GM12864 (cell line): ENCODE measurements at regions not wholly inside any gene's neighbourhood (a gene's known extent, or its start where the extent isn't known, plus 50 kb on each side); places are given as distances from the start of the nearest gene placed in this dataset.

Source experiments
- DNase-seq: peaks from one replicate; pipeline ENCODE4 v3.0.0-alpha.2; 2011; ENCODE audit warnings: low read depth
- H3K4me3 ChIP-seq: 2 replicates; pipeline ENCODE4 v1.5.1; 2011; ENCODE audit warnings: mild to moderate bottlenecking, low read depth, low read length, control low read depth
- TF ChIP-seq, protein P1 (sequence below): IDR thresholded peaks from 2 replicates; pipeline ENCODE4 v1.5.1; 2011; ENCODE audit warnings: low read depth, mild to moderate bottlenecking, moderate library complexity, low read length, control low read depth, inconsistent platforms; ENCODE audit errors: missing control alignments

DNA sequence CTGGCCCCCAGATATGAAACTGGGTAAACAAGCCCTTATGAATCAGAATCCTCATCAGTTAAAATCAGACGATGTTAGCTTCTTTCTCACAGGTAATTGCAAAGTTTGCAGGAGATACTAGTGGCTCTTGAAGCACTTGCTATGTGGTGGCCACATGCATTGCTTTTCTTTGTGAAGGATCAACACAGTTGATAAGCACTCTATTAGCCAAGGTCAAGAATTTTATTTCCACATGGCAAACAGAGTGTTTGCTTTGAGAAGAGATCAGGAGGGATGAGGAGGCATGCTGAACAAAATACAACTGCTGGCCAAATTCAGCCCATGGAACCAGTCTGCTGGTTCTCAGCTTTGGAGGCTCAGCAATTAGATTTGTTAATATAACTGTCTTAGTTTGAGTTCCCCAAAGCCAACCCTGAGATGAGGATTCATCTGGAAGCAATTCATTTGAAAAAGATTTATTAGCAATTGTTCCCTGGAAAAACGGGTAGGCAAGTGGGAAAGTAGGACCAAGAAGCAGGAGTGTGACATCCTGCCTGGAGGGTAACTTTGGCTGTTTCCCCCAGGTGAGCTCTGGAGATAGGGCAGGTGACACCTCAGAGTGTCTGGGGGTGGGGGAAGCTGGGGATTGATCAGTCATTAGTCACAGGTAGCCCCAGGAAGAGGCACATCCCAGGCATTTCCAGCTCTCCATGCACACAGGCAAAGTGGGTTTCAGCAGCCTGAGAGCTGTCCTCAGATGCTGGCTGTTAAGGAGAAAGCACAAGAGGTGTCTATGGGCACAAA lies 180.3 kb downstream of the ABHD5 start:
- H3K4me3 ChIP-seq: no peak overlapping the region
- no peak for DNase-seq
- TF ChIP-seq, protein P1, sequence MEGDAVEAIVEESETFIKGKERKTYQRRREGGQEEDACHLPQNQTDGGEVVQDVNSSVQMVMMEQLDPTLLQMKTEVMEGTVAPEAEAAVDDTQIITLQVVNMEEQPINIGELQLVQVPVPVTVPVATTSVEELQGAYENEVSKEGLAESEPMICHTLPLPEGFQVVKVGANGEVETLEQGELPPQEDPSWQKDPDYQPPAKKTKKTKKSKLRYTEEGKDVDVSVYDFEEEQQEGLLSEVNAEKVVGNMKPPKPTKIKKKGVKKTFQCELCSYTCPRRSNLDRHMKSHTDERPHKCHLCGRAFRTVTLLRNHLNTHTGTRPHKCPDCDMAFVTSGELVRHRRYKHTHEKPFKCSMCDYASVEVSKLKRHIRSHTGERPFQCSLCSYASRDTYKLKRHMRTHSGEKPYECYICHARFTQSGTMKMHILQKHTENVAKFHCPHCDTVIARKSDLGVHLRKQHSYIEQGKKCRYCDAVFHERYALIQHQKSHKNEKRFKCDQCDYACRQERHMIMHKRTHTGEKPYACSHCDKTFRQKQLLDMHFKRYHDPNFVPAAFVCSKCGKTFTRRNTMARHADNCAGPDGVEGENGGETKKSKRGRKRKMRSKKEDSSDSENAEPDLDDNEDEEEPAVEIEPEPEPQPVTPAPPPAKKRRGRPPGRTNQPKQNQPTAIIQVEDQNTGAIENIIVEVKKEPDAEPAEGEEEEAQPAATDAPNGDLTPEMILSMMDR: no peak

DNA sequence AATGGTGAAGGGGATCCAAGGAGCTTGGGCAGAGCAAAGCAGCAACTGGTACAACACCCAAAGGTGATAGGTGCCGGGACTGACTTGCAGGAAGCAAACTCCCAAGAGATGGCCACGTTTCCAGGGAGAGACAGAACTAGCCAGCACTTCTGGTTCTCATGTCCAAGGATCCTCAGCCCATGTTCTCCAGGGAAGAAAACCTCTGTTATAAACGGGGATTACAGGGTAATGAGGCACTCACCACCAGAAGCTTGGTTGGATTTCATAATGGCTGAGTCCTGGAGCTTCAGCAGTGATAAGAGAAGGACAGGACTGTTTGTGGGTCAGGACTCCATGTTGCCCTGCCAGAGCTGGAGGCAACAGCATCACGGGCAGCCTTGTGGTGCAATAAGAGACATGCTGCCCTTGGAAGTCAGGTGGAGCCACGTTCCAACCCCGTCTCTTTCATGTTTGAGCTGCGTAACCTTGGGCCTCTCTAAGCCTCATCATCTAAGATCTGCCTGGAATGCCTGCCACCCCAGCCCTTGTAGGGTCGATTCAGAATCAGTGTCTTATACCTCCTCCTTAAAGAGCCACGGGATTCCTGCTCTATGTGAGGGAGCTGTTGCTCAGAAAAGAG lies 181.0 kb downstream of the ABHD5 start:
- TF ChIP-seq, protein P1: no peak
- no peak overlapping the region for H3K4me3 ChIP-seq
- no peak for DNase-seq

DNA sequence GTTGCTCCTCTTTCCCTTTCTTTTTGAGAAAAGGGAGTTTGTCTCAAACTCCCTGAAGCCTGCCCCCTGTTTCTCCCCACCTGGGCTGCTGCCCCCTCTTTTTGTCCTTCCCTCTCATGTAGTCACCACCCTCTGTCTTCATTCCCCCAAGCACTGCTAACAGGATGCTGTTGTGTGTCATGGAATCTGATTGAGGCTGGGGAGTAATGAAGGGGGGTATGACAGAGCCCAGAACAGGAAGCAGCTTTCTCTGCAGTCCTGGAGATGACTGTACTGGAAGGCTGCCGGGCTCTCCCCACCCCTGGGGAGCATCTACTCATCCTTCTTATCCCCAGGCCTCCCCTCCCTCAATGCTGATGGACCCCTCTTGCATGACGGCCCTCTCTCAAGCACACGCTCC lies 181.6 kb downstream of the ABHD5 start:
- DNase-seq: no peak
- TF ChIP-seq, protein P1: no peak
- no peak overlapping the region for H3K4me3 ChIP-seq

DNA sequence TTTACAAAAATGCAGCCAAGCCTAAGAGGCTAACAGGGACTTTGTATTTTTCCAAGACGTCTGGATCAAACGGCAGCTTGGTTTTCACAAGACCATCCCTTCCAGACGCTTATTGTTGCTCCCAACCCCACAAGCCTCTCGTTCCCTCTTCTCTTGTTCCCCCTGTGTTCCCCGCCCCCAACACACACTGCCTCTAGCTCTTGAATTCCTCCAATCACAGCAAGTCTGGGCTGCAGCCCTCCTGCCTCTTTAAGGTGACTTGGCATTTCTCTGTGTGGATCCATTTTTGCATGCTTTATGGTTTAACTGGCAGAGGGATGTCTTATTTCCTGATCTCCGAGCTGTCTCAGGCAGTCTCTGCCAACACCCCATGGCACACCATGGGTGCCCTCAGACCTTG lies 182.2 kb downstream of the ABHD5 start:
- TF ChIP-seq, protein P1: no peak
- DNase-seq: no peak
- H3K4me3 ChIP-seq: no peak overlapping the region

DNA sequence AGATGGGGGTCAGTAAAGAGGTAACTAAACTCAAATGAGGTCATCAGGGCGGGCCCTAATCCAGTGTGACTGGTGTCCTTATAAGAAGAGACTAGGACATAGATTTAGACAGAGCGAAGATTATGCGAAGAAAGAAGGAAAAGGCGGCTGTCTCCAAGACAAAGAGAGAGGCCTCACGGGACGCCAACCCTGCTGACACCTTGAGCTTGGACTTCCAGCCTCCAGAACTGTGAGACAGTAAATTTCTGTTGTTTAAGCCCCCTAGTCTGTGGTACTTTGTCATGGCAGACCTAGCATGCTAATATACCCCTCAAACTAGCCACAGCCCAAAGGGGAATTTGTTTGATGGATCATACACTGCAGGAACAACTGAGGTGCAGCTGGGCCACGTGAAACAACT lies 183.0 kb downstream of the ABHD5 start:
- TF ChIP-seq, protein P1: no peak
- DNase-seq: no peak
- no peak overlapping the region for H3K4me3 ChIP-seq

DNA sequence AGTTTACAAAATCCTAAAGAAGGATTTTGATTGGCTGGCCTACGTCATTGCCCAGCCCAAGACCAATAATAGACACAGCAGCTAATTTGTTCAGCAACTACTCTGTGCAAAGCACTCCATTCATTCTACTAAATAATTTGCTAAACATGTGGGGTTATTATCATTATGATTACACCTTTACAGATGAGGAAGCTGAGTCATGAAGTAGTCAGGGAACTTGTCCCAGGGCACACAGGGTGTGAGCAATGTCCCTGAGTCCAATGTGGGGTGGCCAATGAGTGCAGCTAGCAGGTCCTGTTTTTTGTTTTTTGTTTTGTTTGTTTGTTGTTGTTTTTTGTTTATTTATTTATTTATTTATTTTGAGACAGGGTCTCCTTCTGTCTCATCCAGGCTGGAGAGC lies 183.6 kb downstream of the ABHD5 start:
- TF ChIP-seq, protein P1: no peak
- no peak overlapping the region for H3K4me3 ChIP-seq
- no peak for DNase-seq

DNA sequence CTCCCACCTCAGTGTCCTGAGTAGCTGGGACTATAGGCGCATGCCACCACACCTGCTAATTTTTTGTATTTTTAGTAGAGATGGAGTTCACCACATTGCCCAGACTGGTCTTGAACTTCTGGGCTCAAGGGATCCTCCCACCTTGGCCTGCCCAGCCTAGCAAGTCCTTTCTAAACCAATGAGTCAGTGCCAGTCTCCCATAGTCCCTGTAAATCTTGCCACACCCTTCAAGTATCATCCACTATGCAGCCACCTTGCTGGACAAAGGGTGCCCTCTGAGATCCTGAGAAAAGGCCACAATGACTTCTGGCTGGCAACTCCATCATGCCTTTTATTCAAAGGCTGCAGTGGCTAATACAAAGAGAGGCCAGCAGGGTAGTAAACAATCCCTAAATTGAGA lies 184.0 kb downstream of the ABHD5 start:
- TF ChIP-seq, protein P1: no peak
- H3K4me3 ChIP-seq: no peak overlapping the region
- DNase-seq: no peak
